K562 (cell line): ENCODE measurements at regions not wholly inside any gene's neighbourhood (a gene's known extent, or its start where the extent isn't known, plus 50 kb on each side); places are given as distances from the start of the nearest gene placed in this dataset.

Experiments
- ATAC-seq: fragments of 200-7000 bp; cut with Tn5 transposase; 3 replicates; pipeline ENCODE4 v1.9.1; 2020; ENCODE audit warnings: moderate library complexity
- BruUV-seq: library from RNA; stranded (reverse); fragments of 400-500 nt; replicated peaks from 2 replicates; lab custom pipeline; 2021; lab: Mats Ljungman, UMichigan
- CTCF ChIA-PET: fragments of 300-600 bp; formaldehyde crosslinking; extraction: SDS; loops from one replicate; lab custom pipeline; 2021; ENCODE audit warnings: low intra/inter-chr PET ratio; lab: Yijun Ruan, JAX
- POLR2A ChIA-PET: fragments of 300-600, 350-650 bp; sonication (Branson Sonifier 250); formaldehyde crosslinking; extraction: SDS; loops from one replicate; lab custom pipeline; 2021; ENCODE audit warnings: antibody characterized with exemption, inconsistent platforms; lab: Yijun Ruan, JAX
- DNase-seq, 4 experiments: peaks; one replicate each; pipeline versions ENCODE4 v3.0.0 to v3.0.0-alpha.2; 2011 to 2018; ENCODE audit warnings: low spot score in 3 of 4, mixed read lengths in 3 of 4; ENCODE audit errors: extremely low read depth in 1 of 4
- FAIRE-seq: peaks from 2 replicates; lab custom pipeline; 2011; peaks lifted over from hg19 to GRCh38; lab: Jason Lieb, UNC
- H2AFZ ChIP-seq: 2 replicates; pipeline ENCODE4 v1.6.0; 2011; ENCODE audit warnings: low read depth, low read length, control low read depth, inconsistent platforms
- H3K27ac ChIP-seq: fragments of 200-600 bp; 3 replicates; pipeline ENCODE4 v1.8.0; 2011; ENCODE audit warnings: low read depth, mild to moderate bottlenecking, control low read depth, inconsistent platforms, low read length, moderate library complexity, mixed read lengths; ENCODE audit errors: extremely low read depth
- H3K27me3 ChIP-seq, 2 experiments: fragments of 300-600 bp in 1 of 2; 2 replicates in 1 of 2; 3 replicates in 1 of 2; pipeline versions ENCODE4 v1.6.0 to v1.8.0; 2011; ENCODE audit warnings: inconsistent platforms in 2 of 2, low read length in 2 of 2, mild to moderate bottlenecking in 1 of 2, mixed read lengths in 1 of 2, moderate library complexity in 1 of 2; ENCODE audit not compliant: control insufficient read depth in 2 of 2, insufficient read depth in 2 of 2
- H3K36me3 ChIP-seq: fragments of 300-600 bp; 3 replicates; pipeline ENCODE4 v1.8.0; 2011; ENCODE audit warnings: mild to moderate bottlenecking, low read length, inconsistent platforms; ENCODE audit not compliant: control insufficient read depth, insufficient read depth
- H3K4me1 ChIP-seq, 2 experiments: fragments of 200-600 bp in 1 of 2; replicated peaks in 1 of 2; 2 replicates in 1 of 2; 3 replicates in 1 of 2; pipeline versions ENCODE4 v1.5.1 to v1.8.0; 2011; ENCODE audit warnings: inconsistent platforms in 2 of 2, low read length in 2 of 2, mild to moderate bottlenecking in 1 of 2, mixed read lengths in 1 of 2, moderate library complexity in 1 of 2; ENCODE audit not compliant: control insufficient read depth in 2 of 2, insufficient read depth in 2 of 2
- H3K4me2 ChIP-seq: 2 replicates; pipeline ENCODE4 v1.6.1; 2011; ENCODE audit warnings: low read length, control low read depth, inconsistent platforms, mixed read lengths; ENCODE audit not compliant: insufficient read depth
- H3K4me3 ChIP-seq: fragments of 200-600 bp; sonication (generic), shearing (Covaris generic); 2 replicates; pipeline ENCODE4 v1.5.1; 2016; ENCODE audit warnings: control low read depth, inconsistent platforms
- H3K79me2 ChIP-seq: fragments of 200-600 bp; 3 replicates; pipeline ENCODE4 v1.8.0; 2011; ENCODE audit warnings: low read length, inconsistent platforms; ENCODE audit not compliant: control insufficient read depth, insufficient read depth
- H3K9ac ChIP-seq, 2 experiments: 2 replicates each; pipeline versions ENCODE4 v1.6.0 to v1.6.1; 2011; ENCODE audit warnings: low read depth in 2 of 2, low read length in 2 of 2, control low read depth in 1 of 2, inconsistent platforms in 1 of 2, mild to moderate bottlenecking in 1 of 2, mixed read lengths in 1 of 2; ENCODE audit not compliant: insufficient read depth in 1 of 2
- H3K9me1 ChIP-seq: one replicate; pipeline ENCODE4 v1.6.0; 2011; ENCODE audit warnings: inconsistent platforms, mild to moderate bottlenecking, low read length, moderate library complexity; ENCODE audit not compliant: control insufficient read depth, insufficient read depth
- H3K9me3 ChIP-seq: replicated peaks from 2 replicates; pipeline ENCODE4 v1.5.1; 2011; ENCODE audit warnings: low read depth, low read length, inconsistent platforms; ENCODE audit not compliant: control insufficient read depth, insufficient read depth
- H4K20me1 ChIP-seq: replicated peaks from 2 replicates; pipeline ENCODE4 v1.6.1; 2011; ENCODE audit warnings: low read length, inconsistent platforms, mixed read lengths; ENCODE audit not compliant: control insufficient read depth, insufficient read depth
- ARID1B ChIP-seq: fragments of 450-650 bp; IDR thresholded peaks from 2 replicates; pipeline ENCODE4 v1.6.1; 2016; ENCODE audit warnings: antibody characterized with exemption, mild to moderate bottlenecking, inconsistent platforms
- CBX5 ChIP-seq: IDR thresholded peaks from 2 replicates; pipeline ENCODE4 v1.6.1; 2014; ENCODE audit warnings: low read depth, borderline replicate concordance
- ELK3 ChIP-seq: fragments of 450-650 bp; formaldehyde crosslinking; IDR thresholded peaks from 2 replicates; pipeline ENCODE4 v1.4.0; 2020; ENCODE audit warnings: mild to moderate bottlenecking
- HDAC2 ChIP-seq: fragments of 450-650 bp; IDR thresholded peaks from 2 replicates; pipeline ENCODE4 v1.6.1; 2016; ENCODE audit warnings: mild to moderate bottlenecking
- NR4A1 ChIP-seq, 2 experiments: fragments of 250-450 bp in 1 of 2; fragments of 450-650 bp in 1 of 2; sonication (Bioruptor Pico) in 1 of 2; IDR thresholded peaks; 2 replicates each; pipeline versions ENCODE4 v1.4.0 to v1.6.1; 2016 to 2020; ENCODE audit warnings: mild to moderate bottlenecking in 2 of 2, missing compliant biosample characterization in 1 of 2, missing genetic modification characterization in 1 of 2, moderate library complexity in 1 of 2
- PHF8 ChIP-seq: fragments of 200-600 bp; sonication (generic); IDR thresholded peaks from 2 replicates; pipeline ENCODE4 v1.6.1; 2012; ENCODE audit warnings: mixed run types, mild to moderate bottlenecking, inconsistent platforms, low read length, moderate library complexity, borderline replicate concordance
- RNF2 ChIP-seq: sonication (generic); IDR thresholded peaks from 2 replicates; pipeline ENCODE4 v1.6.1; 2016
- TCFL5 ChIP-seq: fragments of 250-450 bp; sonication (Bioruptor Pico); conservative IDR thresholded peaks from 2 replicates; pipeline ENCODE4 v1.6.1; 2021; ENCODE audit warnings: mild to moderate bottlenecking, moderate library complexity, matching md5 sums
- XRCC4 ChIP-seq: IDR thresholded peaks from one replicate; pipeline ENCODE4 v1.6.1; 2011; ENCODE audit not compliant: insufficient read depth, insufficient read length; ENCODE audit errors: extremely low read depth
- YBX1 ChIP-seq: fragments of 450-650 bp; IDR thresholded peaks from 2 replicates; pipeline ENCODE4 v1.7.1; 2016; ENCODE audit warnings: mild to moderate bottlenecking
- ZNF277 ChIP-seq: fragments of 250-450 bp; sonication (Bioruptor Pico); IDR thresholded peaks from 2 replicates; pipeline ENCODE4 v1.8.0; 2022; ENCODE audit warnings: inconsistent platforms, mild to moderate bottlenecking, moderate library complexity, borderline replicate concordance
- ZNF3 ChIP-seq: fragments of 250-450 bp; sonication (Bioruptor Pico); IDR thresholded peaks from 2 replicates; pipeline ENCODE4 v1.5.0; 2021; ENCODE audit warnings: mild to moderate bottlenecking, moderate library complexity
- ZNF436 ChIP-seq: fragments of 250-450, 450-650 bp; sonication (Bioruptor Pico); formaldehyde crosslinking; IDR thresholded peaks from 2 replicates; pipeline ENCODE4 v1.7.0; 2020; ENCODE audit warnings: mild to moderate bottlenecking
- ZNF511 ChIP-seq: sonication (generic); formaldehyde crosslinking; IDR thresholded peaks from 2 replicates; pipeline ENCODE4 v1.8.0; 2022; ENCODE audit warnings: mild to moderate bottlenecking, missing genetic modification reagents
- WGBS: fragments of 100-300 bp; shearing (Covaris generic); methylation state at CpG from one replicate; pipeline ENCODE4 v1.1.6; 2016; ENCODE audit warnings: low coverage, mixed read lengths; ENCODE audit not compliant: insufficient coverage; ENCODE audit errors: missing lambda C conversion rate; 5-methylcytosine and 5-hydroxymethylcytosine counted together
- in situ Hi-C: fragments of 300-500 bp; cut with MboI; formaldehyde crosslinking; loops from 4 replicates; pipeline ENCODE4 v1.15.0; 2018; ENCODE audit warnings: inconsistent platforms, mixed read lengths
- intact Hi-C: fragments of 100-400 bp; cut with micrococcal nuclease; formaldehyde crosslinking; loops from 2 replicates; pipeline ENCODE4 v1.14.2; 2022

GRCh38 chr5:105695941-105696340 is 1974.8 kb downstream of the EFNA5 start:
- Histone ChIP-seq H2AFZ (no peak overlapping the region), H3K9ac (no peak overlapping the region), H3K4me3 (no peak overlapping the region), H3K4me2 (no peak overlapping the region), H4K20me1 (no peaks in the 10 kb centered on the region), H3K9me3 (no peaks in the 10 kb centered on the region)
- no peak for DNase-seq
- in situ Hi-C loops (no loop called here), intact Hi-C loops (no loop called here)
- WGBS, result 4% methylated on average over 2 of the region's 2 CpGs
- TF ChIP-seq PHF8 (no peak), TCFL5 (no peak), CBX5 (no peak), YBX1 (no peak), ZNF436 (CRISPR knock-in tag) (no peak), ELK3 (CRISPR knock-in tag) (no peak), HDAC2 (no peak), ZNF3 (CRISPR knock-in tag) (no peak), ZNF277 (no peak), XRCC4 (no peak), ZNF511 (CRISPR knock-in tag) (no peak), NR4A1 (CRISPR knock-in tag; IDR thresholded peaks at IDR 0.05) (no peak), NR4A1 (tag; IDR thresholded peaks at IDR 0.05) (no peak), ARID1B (no peak), RNF2 (no peak)
- TF ChIP-seq, all 486 proteins: peak for 0
- Histone ChIP-seq H3K36me3 (no peaks in the 10 kb centered on the region), H3K9me1 (no peaks in the 10 kb centered on the region), H3K4me1 (no peaks in the 10 kb centered on the region), H3K27me3 (no peaks in the 10 kb centered on the region), H3K79me2 (no peaks in the 10 kb centered on the region), H3K27ac (no peak overlapping the region)
- no peak for FAIRE-seq
- CTCF ChIA-PET, result no interaction called here
- BruUV-seq, result no TSS peak
- ATAC-seq, result no peak
- POLR2A ChIA-PET, result no interaction called here
